ENCODE measurements at regions not wholly inside any gene's neighbourhood (a gene's known extent, or its start where the extent isn't known, plus 50 kb on each side); places are given as distances from the start of the nearest gene placed in this dataset.
"Not testable (repeated sequence)": the region's sequence is repeated elsewhere in the genome, so short reads cannot be mapped to it uniquely, and the experiment has no call there.

- FAIRE-seq: no peak
Measured at GRCh38 chr3:59246719-59247401, 197.0 kb upstream of the CFAP20DC start.

GRCh38 chr3:59245859-59246501, 196.2 kb upstream of the CFAP20DC start:
- FAIRE-seq: peak; percentile 38

DNA sequence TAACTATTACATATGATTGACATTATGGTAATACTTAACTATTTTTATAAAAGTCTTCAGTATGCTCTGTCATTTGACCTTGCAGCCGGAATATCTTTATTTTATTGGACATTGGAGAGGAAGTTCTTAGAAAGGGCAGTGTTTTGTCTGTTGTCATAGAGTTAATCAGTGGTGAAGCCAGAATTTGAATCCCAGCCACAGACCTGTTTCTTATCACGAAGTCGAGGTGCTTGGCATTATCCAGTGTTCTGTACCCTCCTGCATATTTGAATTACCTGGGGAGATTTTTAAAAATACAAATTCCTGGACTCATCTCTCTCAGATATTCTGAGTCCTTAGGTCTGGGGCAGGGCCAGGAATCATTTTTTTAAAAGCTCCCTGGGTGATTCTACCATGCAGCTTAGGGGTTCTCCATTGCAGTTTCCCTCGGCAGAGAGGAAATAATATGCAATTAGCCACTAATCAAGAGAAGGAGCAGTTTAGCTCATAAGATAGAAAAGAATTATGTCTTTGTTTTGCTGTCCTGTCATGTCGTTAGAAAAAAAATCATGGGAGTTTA, 195.6 kb upstream of the CFAP20DC start:
- FAIRE-seq: no peak

- no peak for FAIRE-seq
Measured at GRCh38 chr3:59244343-59244742, 194.5 kb upstream of the CFAP20DC start.

DNA sequence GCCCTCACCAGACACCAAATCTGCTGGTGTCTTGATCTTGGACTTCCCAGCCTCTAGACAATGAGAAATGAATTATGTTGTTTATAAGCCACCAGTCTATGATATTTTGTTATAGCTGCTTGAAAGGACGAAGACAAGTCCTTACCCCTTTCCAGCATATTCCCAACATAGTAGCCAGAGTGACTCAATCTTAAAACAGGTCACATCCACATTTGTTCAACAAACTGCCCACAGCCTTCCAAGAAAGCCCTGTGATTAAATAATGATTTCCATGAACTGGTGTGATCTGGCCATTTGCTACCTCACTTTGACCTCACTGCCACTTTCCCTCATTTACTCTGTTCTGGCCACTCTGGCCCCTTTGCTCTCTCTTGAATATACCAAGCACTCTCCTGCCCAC, 193.7 kb upstream of the CFAP20DC start:
- no peak for FAIRE-seq

GRCh38 chr3:59240666-59241255, 190.9 kb upstream of the CFAP20DC start:
- FAIRE-seq: no peak

GRCh38 chr3:59237121-59237520, 187.3 kb upstream of the CFAP20DC start:
- FAIRE-seq: no peak

DNA sequence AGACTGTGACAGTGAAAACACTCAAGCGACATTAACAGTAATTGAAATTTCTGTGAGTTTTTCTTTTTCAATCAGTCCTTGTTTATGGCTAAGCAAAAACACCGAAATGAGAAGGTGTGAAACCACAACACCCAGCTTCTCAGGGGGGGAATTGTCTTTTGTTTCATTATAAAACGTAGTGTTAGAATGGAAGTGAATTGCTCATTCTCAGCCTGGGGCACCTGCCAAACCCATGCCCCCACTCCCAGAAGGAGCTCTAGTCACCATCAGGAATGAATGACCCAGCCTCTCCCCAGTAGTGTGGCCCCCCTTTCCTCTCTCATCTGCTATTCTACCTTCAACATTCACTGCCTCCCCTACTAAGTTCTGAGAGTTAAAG, 185.8 kb upstream of the CFAP20DC start:
- no peak for FAIRE-seq

GRCh38 chr3:59234884-59235633, 185.2 kb upstream of the CFAP20DC start:
- FAIRE-seq: no peak

DNA sequence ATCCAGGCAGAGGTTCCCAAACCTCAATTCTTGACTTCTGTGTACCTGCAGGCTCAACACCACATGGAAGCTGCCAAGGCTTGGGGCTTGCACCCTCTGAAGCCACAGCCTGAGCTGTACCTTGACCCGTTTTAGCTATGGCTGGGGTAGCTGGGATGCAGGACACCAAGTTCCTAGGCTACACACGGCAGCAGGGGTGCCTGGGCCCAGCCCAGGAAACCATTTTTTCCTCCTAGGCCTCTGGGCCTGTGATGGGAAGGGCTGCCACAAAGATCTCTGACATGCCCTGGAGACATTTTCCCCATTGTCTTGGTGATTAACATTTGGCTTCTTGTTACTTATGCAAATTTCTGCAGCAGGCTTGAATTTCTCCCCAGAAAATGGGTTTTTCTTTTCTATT, 180.6 kb upstream of the CFAP20DC start:
- not testable (repeated sequence) for FAIRE-seq

DNA sequence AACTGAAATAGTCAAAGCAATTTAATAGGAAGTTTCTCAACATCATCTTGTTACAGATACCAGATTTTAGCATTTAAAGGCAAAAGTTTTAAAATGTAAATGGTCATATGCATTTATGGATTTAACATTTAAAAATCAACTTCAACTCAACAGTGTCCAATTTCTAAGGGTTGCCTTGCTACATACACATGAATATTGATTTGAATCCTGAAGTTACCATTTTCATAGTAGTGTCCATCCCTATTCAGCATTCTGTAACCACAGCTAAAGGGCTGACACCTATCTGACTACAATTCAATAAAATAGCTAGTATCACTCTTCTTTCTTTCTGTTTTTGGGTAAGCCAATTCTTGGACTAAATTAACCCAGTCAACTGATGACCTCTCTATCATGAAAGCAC, 164.0 kb upstream of the CFAP20DC start:
- FAIRE-seq: no peak

DNA sequence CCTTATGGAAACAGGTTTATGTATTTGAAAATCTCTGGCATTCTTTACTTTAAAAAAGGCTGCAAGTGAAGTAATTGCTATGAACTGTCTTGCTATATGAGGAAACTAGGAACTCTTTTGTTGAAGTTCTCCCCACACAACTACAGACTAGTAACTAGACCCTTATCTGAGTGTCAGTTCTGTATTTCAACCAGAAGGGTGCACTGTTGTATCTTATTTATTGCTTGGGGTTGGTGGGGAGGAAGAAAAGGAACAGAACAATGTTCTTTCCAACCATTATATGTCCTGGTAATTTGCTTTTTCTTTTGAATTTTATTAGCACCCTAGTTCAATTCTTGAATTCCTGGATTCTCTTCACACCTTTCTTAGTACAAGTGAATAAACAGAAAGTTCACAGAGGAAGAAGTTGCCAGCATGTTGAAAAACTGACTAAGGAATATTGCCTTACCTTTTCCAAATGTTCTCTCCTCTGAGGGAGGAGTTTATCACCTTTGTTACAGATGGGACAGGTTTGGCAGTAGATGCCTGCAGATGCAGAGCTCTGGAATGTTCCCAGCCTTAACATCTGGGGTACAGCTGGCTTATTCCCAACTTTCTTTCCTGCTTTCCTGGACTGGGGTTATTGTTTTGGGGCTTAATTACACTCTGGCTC, 162.4 kb upstream of the CFAP20DC start:
- peak; percentile 99 for FAIRE-seq

DNA sequence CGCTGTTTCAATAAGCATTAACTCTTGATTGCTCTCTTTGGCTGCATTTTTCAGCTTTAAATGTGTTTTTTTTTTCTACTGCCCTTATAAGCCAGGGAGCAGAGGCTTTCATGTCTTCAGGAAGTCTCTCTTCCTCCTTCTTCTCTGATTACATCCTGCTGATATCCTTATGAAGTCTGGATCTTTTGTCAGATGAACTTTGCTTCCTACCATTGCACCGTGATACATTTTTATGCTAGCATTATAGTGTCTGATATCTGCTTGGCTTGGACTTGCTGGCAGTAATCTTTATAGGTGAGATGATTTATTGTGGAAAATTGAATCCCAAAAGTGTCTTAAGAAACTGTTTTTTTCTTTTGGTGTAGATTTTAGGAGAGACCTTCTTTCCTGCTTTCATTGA, 160.4 kb upstream of the CFAP20DC start:
- no peak for FAIRE-seq

- no peak for FAIRE-seq
Measured at GRCh38 chr3:59192473-59192872, 142.6 kb upstream of the CFAP20DC start.

DNA sequence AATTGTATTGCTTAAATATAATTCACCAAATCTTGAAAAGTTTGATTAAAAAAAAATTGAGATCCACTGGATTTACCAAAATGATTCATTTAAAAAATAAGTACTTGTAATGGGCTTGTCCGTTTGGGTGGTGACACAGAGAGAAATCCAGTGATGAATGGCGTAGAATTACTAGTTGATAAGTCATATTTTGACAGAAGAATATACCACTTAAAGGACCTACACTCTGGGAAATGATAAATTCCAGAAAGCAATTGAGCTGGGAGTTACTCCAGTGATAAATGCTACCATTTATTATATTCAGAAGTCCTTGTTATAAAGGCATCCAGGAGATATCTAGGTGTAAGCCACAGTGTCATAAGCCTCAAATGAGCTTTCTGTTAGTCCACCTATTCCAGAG, 141.8 kb upstream of the CFAP20DC start:
- FAIRE-seq: no peak

DNA sequence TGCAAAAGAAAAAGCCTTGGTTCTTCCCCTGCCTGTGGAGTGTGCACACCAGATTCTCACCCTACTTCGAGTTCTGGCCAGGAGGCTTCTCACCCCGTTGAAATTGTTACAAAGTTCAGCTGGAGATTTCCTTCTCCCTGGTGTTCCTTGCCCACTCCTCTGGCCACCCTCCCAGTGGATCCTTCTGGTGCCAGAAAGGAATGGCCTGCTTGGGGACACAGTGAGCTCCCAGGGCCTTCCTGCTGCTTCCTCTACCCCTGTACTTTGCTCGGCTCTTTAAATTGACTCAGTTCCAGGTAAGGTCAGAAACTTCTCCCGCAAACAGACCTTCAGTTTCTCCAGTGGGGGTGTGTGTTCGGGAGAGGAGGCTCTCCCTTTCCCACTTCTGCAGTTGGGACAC, 140.1 kb upstream of the CFAP20DC start:
- no peak for FAIRE-seq

GRCh38 chr3:59189526-59189925, 139.7 kb upstream of the CFAP20DC start:
- FAIRE-seq: no peak

GRCh38 chr3:59186725-59187124, 136.9 kb upstream of the CFAP20DC start:
- no peak for FAIRE-seq

DNA sequence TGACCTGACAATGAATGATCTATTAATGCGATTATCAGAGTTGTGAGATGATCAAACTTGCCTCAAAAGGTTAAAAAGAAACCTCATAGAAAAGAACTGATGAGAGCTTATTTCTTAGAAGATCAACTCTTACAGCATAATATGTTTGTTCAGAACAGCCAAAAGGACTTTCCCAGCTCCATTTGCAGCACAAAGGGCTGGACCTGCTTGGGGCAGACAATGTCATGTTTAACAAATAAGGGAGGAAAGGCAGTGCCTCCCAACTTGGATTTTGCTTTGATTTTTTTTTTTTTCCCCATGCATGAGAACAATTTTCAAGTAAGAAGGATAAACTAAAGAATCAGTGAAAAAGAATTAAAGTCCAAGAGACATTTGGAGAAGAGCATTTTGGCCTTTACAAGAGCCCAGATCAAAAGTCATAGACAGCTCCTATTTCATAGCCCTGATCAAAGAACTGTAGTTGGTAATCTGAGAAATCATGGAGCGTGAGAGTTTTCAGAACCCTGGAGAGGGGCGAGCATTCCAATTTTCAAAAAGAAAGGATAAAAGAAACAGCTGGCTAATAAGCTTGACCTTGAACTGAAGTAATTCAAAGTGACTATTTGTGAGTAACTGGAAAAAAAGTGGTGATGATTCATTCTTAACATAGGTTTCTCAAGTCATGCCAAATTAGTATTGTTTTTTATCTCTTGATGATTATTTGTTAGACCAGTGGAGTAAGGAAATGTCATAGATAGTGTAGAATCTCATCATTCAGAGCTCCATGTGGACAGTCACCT, 136.0 kb upstream of the CFAP20DC start:
- FAIRE-seq: no peak

GRCh38 chr3:59180006-59180405, 130.2 kb upstream of the CFAP20DC start:
- no peak for FAIRE-seq

DNA sequence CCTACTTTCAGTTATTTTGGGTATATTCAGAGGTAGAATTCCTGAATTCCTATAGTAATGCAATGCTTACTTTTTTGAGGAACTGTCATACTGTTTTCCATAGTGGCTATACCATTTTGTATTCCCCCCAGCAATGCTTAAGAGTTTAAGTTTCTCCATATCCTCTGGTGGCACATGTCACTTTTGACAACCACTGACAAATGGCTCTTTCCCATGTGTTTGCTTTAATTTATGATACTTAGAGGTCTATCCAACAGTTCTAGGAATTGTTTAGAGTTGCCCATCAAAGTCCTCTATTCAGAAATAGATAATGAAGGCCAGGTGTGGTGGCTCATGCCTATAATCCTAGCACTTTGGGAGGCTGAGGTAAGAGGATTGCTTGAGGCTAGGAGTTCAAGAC, 128.9 kb upstream of the CFAP20DC start:
- no peak for FAIRE-seq

DNA sequence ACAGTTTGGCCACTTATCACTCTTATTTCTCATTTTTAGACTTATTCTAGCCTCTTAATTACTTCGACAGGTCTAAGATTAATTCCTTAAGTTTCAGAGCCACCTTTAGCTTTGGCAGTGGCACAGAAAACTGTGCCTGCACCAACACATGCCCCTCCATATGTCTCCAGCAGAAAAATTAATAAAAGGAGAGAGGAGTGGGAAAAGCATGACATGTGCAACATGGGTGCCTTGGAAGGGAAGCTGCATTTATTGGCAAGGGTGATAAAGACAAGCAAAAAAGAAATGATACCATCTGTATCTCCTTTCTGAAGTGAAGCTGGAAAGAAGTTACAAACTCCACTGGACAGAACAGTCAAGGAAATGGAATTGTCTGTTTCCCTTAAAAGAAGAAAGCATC, 121.7 kb upstream of the CFAP20DC start:
- no peak for FAIRE-seq
